GM12878 (cell line): ENCODE measurements at regions not wholly inside any gene's neighbourhood (a gene's known extent, or its start where the extent isn't known, plus 50 kb on each side); places are given as distances from the start of the nearest gene placed in this dataset.

ENCODE experiments used
- ATAC-seq: fragments of 200-7000 bp; cut with Tn5 transposase; 3 replicates; pipeline ENCODE4 v1.9.1; 2020; ENCODE audit warnings: mild to moderate bottlenecking, moderate library complexity
- BruUV-seq: library from RNA; stranded (reverse); fragments of 400-500 nt; replicated peaks from 2 replicates; lab custom pipeline; 2021; lab: Mats Ljungman, UMichigan
- CTCF ChIA-PET: fragments of 300-600 bp; sonication (Branson Sonifier 250); formaldehyde crosslinking; extraction: SDS; loops from one replicate; lab custom pipeline; 2021; ENCODE audit warnings: inconsistent platforms; lab: Yijun Ruan, JAX
- POLR2A ChIA-PET: fragments of 350-600 bp; formaldehyde crosslinking; extraction: SDS; loops from one replicate; lab custom pipeline; 2021; ENCODE audit warnings: inconsistent platforms; lab: Charles Lee
- RAD21 ChIA-PET: fragments of 300-600 bp; sonication (Branson Sonifier 250); formaldehyde crosslinking; loops from one replicate; lab custom pipeline; 2023; ENCODE audit warnings: antibody characterized with exemption; ENCODE audit not compliant: unreplicated experiment; lab: Charles Lee
- SMC1A ChIA-PET: fragments of 300-600 bp; sonication (Branson Sonifier 250); formaldehyde crosslinking; loops from one replicate; lab custom pipeline; 2023; ENCODE audit not compliant: unreplicated experiment, uncharacterized antibody; lab: Charles Lee
- DNase-seq: peaks from one replicate; pipeline ENCODE4 v3.0.0-alpha.2; 2011; ENCODE audit warnings: low read depth, low spot score
- FAIRE-seq: peaks from 3 replicates; lab custom pipeline; 2011; peaks lifted over from hg19 to GRCh38; lab: Jason Lieb, UNC
- H2AFZ ChIP-seq: 2 replicates; pipeline ENCODE4 v1.6.0; 2011; ENCODE audit warnings: low read depth, low read length, control low read depth; ENCODE audit not compliant: control insufficient read depth
- H3K27ac ChIP-seq: 2 replicates; pipeline ENCODE4 v1.5.1; 2011; ENCODE audit warnings: control low read depth; ENCODE audit not compliant: control insufficient read depth, insufficient read depth
- H3K27me3 ChIP-seq, 2 experiments: replicated peaks in 1 of 2; 2 replicates each; pipeline versions ENCODE4 v1.6.0 to v1.6.1; 2011; ENCODE audit warnings: low read length in 1 of 2; ENCODE audit not compliant: control insufficient read depth in 2 of 2, insufficient read depth in 2 of 2
- H3K36me3 ChIP-seq, 2 experiments: 2 replicates each; pipeline ENCODE4 v1.5.1; 2011; ENCODE audit warnings: low read length in 1 of 2; ENCODE audit not compliant: control insufficient read depth in 2 of 2, insufficient read depth in 2 of 2
- H3K4me1 ChIP-seq: 2 replicates; pipeline ENCODE4 v1.6.1; 2011; ENCODE audit warnings: mild to moderate bottlenecking, low read length, moderate library complexity, mixed read lengths; ENCODE audit not compliant: control insufficient read depth, insufficient read depth
- H3K4me2 ChIP-seq: 2 replicates; pipeline ENCODE4 v1.6.0; 2011; ENCODE audit warnings: control low read depth; ENCODE audit not compliant: control insufficient read depth, insufficient read depth
- H3K4me3 ChIP-seq: fragments of 200-600 bp; sonication (generic); 2 replicates; pipeline ENCODE4 v1.5.1; 2016
- H3K79me2 ChIP-seq: 2 replicates; pipeline ENCODE4 v1.6.0; 2011; ENCODE audit warnings: low read length; ENCODE audit not compliant: control insufficient read depth, insufficient read depth
- H3K9ac ChIP-seq: 2 replicates; pipeline ENCODE4 v1.8.0; 2011; ENCODE audit warnings: low read length, control low read depth, mixed read lengths; ENCODE audit not compliant: control insufficient read depth, insufficient read depth
- H3K9me3 ChIP-seq: replicated peaks from 3 replicates; pipeline ENCODE4 v1.5.1; 2011; ENCODE audit warnings: mild to moderate bottlenecking, low read length; ENCODE audit not compliant: control insufficient read depth, insufficient read depth
- H4K20me1 ChIP-seq: 2 replicates; pipeline ENCODE4 v1.6.0; 2011; ENCODE audit not compliant: control insufficient read depth, insufficient read depth
- ATF2 ChIP-seq: IDR thresholded peaks from 2 replicates; pipeline ENCODE4 v1.6.1; 2012; ENCODE audit warnings: low read length, inconsistent platforms
- BCLAF1 ChIP-seq: fragments of 450-650 bp; IDR thresholded peaks from 2 replicates; pipeline ENCODE4 v1.6.1; 2017; ENCODE audit warnings: antibody characterized with exemption, mild to moderate bottlenecking, moderate library complexity
- BHLHE40 ChIP-seq, 2 experiments: fragments of 450-650 bp in 1 of 2; IDR thresholded peaks; 2 replicates each; pipeline ENCODE4 v1.6.1; 2011 to 2017; ENCODE audit warnings: low read depth in 2 of 2, borderline replicate concordance in 1 of 2, improper control_type of control experiment in 1 of 2, low read length in 1 of 2, mild to moderate bottlenecking in 1 of 2
- CBX3 ChIP-seq: fragments of 200-600 bp; sonication (generic); IDR thresholded peaks from 2 replicates; pipeline ENCODE4 v1.6.1; 2016; ENCODE audit warnings: low read depth, borderline replicate concordance
- CHD1 ChIP-seq: IDR thresholded peaks from 2 replicates; pipeline ENCODE4 v1.6.1; 2012; ENCODE audit warnings: low read depth, low read length, improper control_type of control experiment
- E2F8 ChIP-seq: fragments of 450-650 bp; IDR thresholded peaks from 2 replicates; pipeline ENCODE4 v1.6.1; 2018; ENCODE audit warnings: mild to moderate bottlenecking, low read depth, moderate library complexity; ENCODE audit not compliant: partially characterized antibody
- HDAC2 ChIP-seq: fragments of 200-600 bp; sonication (generic); IDR thresholded peaks from 2 replicates; pipeline ENCODE4 v1.6.1; 2017
- HSF1 ChIP-seq: fragments of 150-350 bp; IDR thresholded peaks from 2 replicates; pipeline ENCODE4 v1.6.1; 2014; ENCODE audit warnings: mild to moderate bottlenecking, low read depth, low read length
- IRF3 ChIP-seq: fragments of 450-650 bp; IDR thresholded peaks from 2 replicates; pipeline ENCODE4 v1.6.1; 2014; ENCODE audit warnings: mild to moderate bottlenecking
- NR2C2 ChIP-seq: IDR thresholded peaks from 2 replicates; pipeline ENCODE4 v1.6.1; 2011; ENCODE audit warnings: borderline replicate concordance, low read depth; ENCODE audit not compliant: control insufficient read depth, insufficient read length
- RUNX3 ChIP-seq: IDR thresholded peaks from 2 replicates; pipeline ENCODE4 v1.6.1; 2012; ENCODE audit warnings: low read length, inconsistent platforms
- SMC3 ChIP-seq: IDR thresholded peaks from 2 replicates; pipeline ENCODE4 v1.6.1; 2011; ENCODE audit warnings: low read length, improper control_type of control experiment, borderline replicate concordance
- SP1 ChIP-seq: IDR thresholded peaks from one replicate; pipeline ENCODE4 v1.6.1; 2011; ENCODE audit warnings: low read depth, low read length
- ZSCAN29 ChIP-seq: fragments of 450-650 bp; IDR thresholded peaks from 2 replicates; pipeline ENCODE4 v1.6.1; 2017; ENCODE audit warnings: mild to moderate bottlenecking, moderate library complexity
- in situ Hi-C: fragments of 300-500 bp; cut with MboI; formaldehyde crosslinking; loops from 9 replicates; pipeline ENCODE4 v1.14.3; 2018; ENCODE audit warnings: mixed read lengths
- intact Hi-C: fragments of 100-400 bp; cut with micrococcal nuclease; formaldehyde crosslinking; loops from one replicate; pipeline ENCODE4 v1.14.2; 2022; ENCODE audit not compliant: unreplicated experiment

GRCh38 chr3:81277853-81278252 lies 483.6 kb downstream of the GBE1 start:
- Histone ChIP-seq H3K4me3 (no peak overlapping the region), H4K20me1 (no peaks in the 10 kb centered on the region), H3K9me3 (no peaks in the 10 kb centered on the region), H3K79me2 (no peaks in the 10 kb centered on the region), H3K36me3 (no peaks in the 10 kb centered on the region), H3K27me3 (no peaks in the 10 kb centered on the region), H2AFZ (no peak overlapping the region), H3K4me2 (no peak overlapping the region), H3K27ac (no peak overlapping the region), H3K4me1 (no peaks in the 10 kb centered on the region), H3K9ac (no peak overlapping the region)
- ChIA-PET SMC1A (no interaction called here), POLR2A (no interaction called here), CTCF (no interaction called here), RAD21 (no interaction called here)
- no peak for FAIRE-seq
- no TSS peak for BruUV-seq
- in situ Hi-C loops (no loop called here), intact Hi-C loops (no loop called here)
- DNase-seq: no peak
- no peak for TF ChIP-seq HSF1
- TF ChIP-seq CHD1: no peak
- no peak for TF ChIP-seq ZSCAN29
- no peak for TF ChIP-seq SP1
- no peak for TF ChIP-seq HDAC2
- TF ChIP-seq BCLAF1: no peak
- no peak for TF ChIP-seq RUNX3
- no peak for TF ChIP-seq E2F8
- TF ChIP-seq IRF3: no peak
- TF ChIP-seq NR2C2: no peak
- no peak for TF ChIP-seq CBX3
- TF ChIP-seq ATF2: no peak
- no peak for TF ChIP-seq SMC3
- TF ChIP-seq BHLHE40 (IDR thresholded peaks at IDR 0.05; ENCODE audit: borderline replicate concordance in 1 of 2, low read depth in 2 of 2, low read length in 1 of 2): no peak
- ATAC-seq: no peak
